Smooth muscle cell (in vitro differentiated cells): ENCODE measurements at regions not wholly inside any gene's neighbourhood (a gene's known extent, or its start where the extent isn't known, plus 50 kb on each side); places are given as distances from the start of the nearest gene placed in this dataset.

Experiments
- DNase-seq: peaks from one replicate; lab custom pipeline; 2025; ENCODE audit not compliant: unreplicated experiment; lab: John Stamatoyannopoulos, UW
- H2AFZ ChIP-seq: fragments of 200-600 bp; sonication (generic); 2 replicates; pipeline ENCODE4 v1.6.0; 2016; ENCODE audit warnings: antibody characterized with exemption, low read depth, mild to moderate bottlenecking
- H3F3A ChIP-seq: fragments of 200-600 bp; sonication (generic); 2 replicates; pipeline ENCODE4 v1.6.0; 2017; ENCODE audit warnings: antibody characterized with exemption, low read depth
- H3K27ac ChIP-seq: fragments of 200-600 bp; sonication (generic); 2 replicates; pipeline ENCODE4 v1.5.1; 2016; ENCODE audit warnings: low read depth, mild to moderate bottlenecking
- H3K27me3 ChIP-seq: fragments of 200-600 bp; sonication (generic); 2 replicates; pipeline ENCODE4 v1.6.1; 2016; ENCODE audit warnings: low read depth, mild to moderate bottlenecking
- H3K36me3 ChIP-seq: fragments of 200-600 bp; sonication (generic); 2 replicates; pipeline ENCODE4 v1.5.1; 2016; ENCODE audit warnings: low read depth
- H3K4me1 ChIP-seq: fragments of 200-600 bp; sonication (generic); 2 replicates; pipeline ENCODE4 v1.5.1; 2016; ENCODE audit warnings: low read depth
- H3K4me2 ChIP-seq: fragments of 200-600 bp; sonication (generic); 2 replicates; pipeline ENCODE4 v1.6.0; 2016; ENCODE audit warnings: mild to moderate bottlenecking
- H3K4me3 ChIP-seq: fragments of 200-600 bp; sonication (generic); 2 replicates; pipeline ENCODE4 v1.5.1; 2016; ENCODE audit warnings: mild to moderate bottlenecking
- H3K79me2 ChIP-seq: fragments of 200-600 bp; sonication (generic); 2 replicates; pipeline ENCODE4 v1.6.0; 2016; ENCODE audit warnings: low read depth, mild to moderate bottlenecking
- H3K9ac ChIP-seq: fragments of 200-600 bp; sonication (generic); 2 replicates; pipeline ENCODE4 v1.6.0; 2016; ENCODE audit warnings: low read depth
- H3K9me3 ChIP-seq: fragments of 200-600 bp; sonication (generic); replicated peaks from 2 replicates; pipeline ENCODE4 v1.5.1; 2016; ENCODE audit warnings: low read depth
- H4K20me1 ChIP-seq: fragments of 200-600 bp; sonication (generic); 2 replicates; pipeline ENCODE4 v1.6.0; 2016; ENCODE audit warnings: low read depth
- WGBS: methylation state at CpG from one replicate; pipeline ENCODE4 v1.1.7; 2016; ENCODE audit warnings: low lambda C conversion rate; 5-methylcytosine and 5-hydroxymethylcytosine counted together
- TF ChIP-seq, protein P1 (sequence below): fragments of 200-600 bp; sonication (generic); IDR thresholded peaks from 2 replicates; pipeline ENCODE4 v1.5.1; 2017; ENCODE audit warnings: borderline replicate concordance, mild to moderate bottlenecking, antibody characterized with exemption; ENCODE audit not compliant: insufficient read depth, poor library complexity, severe bottlenecking

DNA sequence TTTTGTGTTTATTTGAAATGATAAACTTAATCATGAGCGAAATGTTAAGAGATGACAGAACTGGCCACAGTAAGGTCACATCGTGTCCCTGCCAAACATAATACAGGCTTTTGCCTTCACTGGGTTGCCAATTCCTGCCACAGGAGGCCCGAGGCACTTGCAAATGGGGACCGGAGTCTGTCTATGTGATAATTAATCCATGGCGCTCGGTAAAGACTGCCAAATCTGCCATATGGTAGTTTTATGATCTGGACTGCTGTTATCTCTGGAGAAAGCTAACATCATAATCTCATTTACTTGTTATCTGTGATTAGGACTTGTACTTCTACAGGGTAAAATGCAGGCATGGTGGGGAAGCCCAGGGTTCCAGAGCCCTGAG, 170.5 kb upstream of the TSHZ2 start:
- H3K9me3 ChIP-seq, result no peaks in the 10 kb centered on the region
- no peaks in the 10 kb centered on the region for H3K36me3 ChIP-seq
- no peak overlapping the region for H2AFZ ChIP-seq
- H3K79me2 ChIP-seq, result no peaks in the 10 kb centered on the region
- no peak for DNase-seq
- no peaks in the 10 kb centered on the region for H3F3A ChIP-seq
- no peak overlapping the region for H3K27ac ChIP-seq
- no peak overlapping the region for H3K9ac ChIP-seq
- H4K20me1 ChIP-seq, result no peaks in the 10 kb centered on the region
- TF ChIP-seq, protein P1, sequence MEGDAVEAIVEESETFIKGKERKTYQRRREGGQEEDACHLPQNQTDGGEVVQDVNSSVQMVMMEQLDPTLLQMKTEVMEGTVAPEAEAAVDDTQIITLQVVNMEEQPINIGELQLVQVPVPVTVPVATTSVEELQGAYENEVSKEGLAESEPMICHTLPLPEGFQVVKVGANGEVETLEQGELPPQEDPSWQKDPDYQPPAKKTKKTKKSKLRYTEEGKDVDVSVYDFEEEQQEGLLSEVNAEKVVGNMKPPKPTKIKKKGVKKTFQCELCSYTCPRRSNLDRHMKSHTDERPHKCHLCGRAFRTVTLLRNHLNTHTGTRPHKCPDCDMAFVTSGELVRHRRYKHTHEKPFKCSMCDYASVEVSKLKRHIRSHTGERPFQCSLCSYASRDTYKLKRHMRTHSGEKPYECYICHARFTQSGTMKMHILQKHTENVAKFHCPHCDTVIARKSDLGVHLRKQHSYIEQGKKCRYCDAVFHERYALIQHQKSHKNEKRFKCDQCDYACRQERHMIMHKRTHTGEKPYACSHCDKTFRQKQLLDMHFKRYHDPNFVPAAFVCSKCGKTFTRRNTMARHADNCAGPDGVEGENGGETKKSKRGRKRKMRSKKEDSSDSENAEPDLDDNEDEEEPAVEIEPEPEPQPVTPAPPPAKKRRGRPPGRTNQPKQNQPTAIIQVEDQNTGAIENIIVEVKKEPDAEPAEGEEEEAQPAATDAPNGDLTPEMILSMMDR, result no peak
- H3K4me1 ChIP-seq, result no peaks in the 10 kb centered on the region
- H3K4me2 ChIP-seq, result no peak overlapping the region
- peaks cover 9% of the 10 kb centered on the region for H3K27me3 ChIP-seq
- 66% methylated on average over 6 of the region's 6 CpGs for WGBS
- no peak overlapping the region for H3K4me3 ChIP-seq

DNA sequence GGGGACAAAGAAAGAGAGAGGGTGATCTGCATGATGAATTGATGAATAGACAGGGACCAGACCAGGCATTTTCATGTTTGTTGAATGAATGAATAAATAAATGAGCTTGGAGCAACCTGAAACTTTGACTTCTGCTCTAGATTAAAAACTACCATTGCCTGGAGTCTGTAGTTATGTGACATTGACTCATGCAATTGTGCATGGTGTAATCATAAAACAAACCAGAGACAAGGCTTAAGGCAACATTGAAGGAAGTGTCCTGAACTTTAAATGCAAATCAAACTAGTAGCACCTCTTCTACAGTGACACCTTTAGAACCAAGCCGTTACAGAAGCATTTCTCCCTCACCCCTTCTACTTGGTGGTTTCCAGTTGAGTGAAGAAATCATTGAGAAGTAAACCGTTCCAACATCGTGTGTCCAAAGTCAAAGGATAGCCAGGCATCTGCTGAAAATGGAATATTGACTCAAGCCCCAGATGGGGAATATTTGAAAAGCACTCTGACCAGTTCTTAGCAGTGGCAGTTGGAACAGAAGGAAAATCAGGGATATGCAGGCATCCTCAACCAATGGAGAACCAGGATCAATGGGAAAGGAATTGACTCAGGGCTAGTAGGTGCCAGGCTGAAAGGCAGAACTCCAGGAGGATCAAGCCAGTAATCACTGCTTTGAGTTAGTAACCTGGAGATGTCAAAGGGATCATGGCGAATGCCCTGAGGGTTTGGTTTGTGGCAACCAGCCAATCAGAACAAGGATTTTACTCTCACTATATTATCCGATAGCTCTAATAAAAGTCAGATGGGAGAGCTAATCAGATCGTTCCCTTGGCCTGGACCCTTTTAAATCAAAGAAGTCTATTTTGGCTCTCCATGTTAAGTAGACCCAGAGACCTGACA, 171.2 kb upstream of the TSHZ2 start:
- no peak overlapping the region for H3K4me3 ChIP-seq
- no peak overlapping the region for H3K9ac ChIP-seq
- no peak overlapping the region for H3K27ac ChIP-seq
- no peaks in the 10 kb centered on the region for H3K9me3 ChIP-seq
- H3K36me3 ChIP-seq, result no peaks in the 10 kb centered on the region
- TF ChIP-seq, protein P1, result no peak
- H2AFZ ChIP-seq, result no peak overlapping the region
- peaks cover 13% of the 10 kb centered on the region for H3K27me3 ChIP-seq
- no peak overlapping the region for H3K4me2 ChIP-seq
- no peaks in the 10 kb centered on the region for H3K79me2 ChIP-seq
- DNase-seq, result no peak
- no peaks in the 10 kb centered on the region for H4K20me1 ChIP-seq
- WGBS, result 77% methylated on average over 6 of the region's 6 CpGs
- H3K4me1 ChIP-seq, result no peaks in the 10 kb centered on the region
- no peaks in the 10 kb centered on the region for H3F3A ChIP-seq

DNA sequence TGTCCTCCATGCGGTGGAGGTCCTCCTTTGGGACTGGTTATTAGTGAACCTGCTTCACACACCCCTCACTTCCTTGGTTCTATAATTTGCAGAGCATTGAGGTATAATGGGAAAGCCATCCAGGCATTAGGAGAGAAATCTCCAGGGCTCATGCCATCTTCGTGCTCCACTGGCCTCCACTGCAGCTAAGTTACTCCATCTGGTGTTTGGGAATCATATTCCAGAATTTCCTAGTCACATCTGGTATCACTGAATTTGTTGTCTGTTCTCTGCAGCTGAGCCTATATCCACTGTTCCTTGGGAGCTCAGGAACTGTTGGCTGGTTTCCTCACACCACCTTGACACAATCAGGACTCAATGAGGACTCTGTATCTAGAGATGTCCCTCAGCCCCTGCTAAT, 173.0 kb upstream of the TSHZ2 start:
- H3K9ac ChIP-seq, result no peak overlapping the region
- H3K36me3 ChIP-seq, result no peaks in the 10 kb centered on the region
- H3K9me3 ChIP-seq, result no peaks in the 10 kb centered on the region
- no peaks in the 10 kb centered on the region for H3K4me1 ChIP-seq
- H3K79me2 ChIP-seq, result no peaks in the 10 kb centered on the region
- TF ChIP-seq, protein P1, result no peak
- H3K27ac ChIP-seq, result no peak overlapping the region
- whole genome bisulfite sequencing, result 74% methylated on average over 2 of the region's 2 CpGs
- H2AFZ ChIP-seq, result no peak overlapping the region
- no peaks in the 10 kb centered on the region for H4K20me1 ChIP-seq
- no peaks in the 10 kb centered on the region for H3F3A ChIP-seq
- H3K4me3 ChIP-seq, result no peak overlapping the region
- peaks cover 21% of the 10 kb centered on the region for H3K27me3 ChIP-seq
- DNase-seq, result no peak
- no peak overlapping the region for H3K4me2 ChIP-seq

DNA sequence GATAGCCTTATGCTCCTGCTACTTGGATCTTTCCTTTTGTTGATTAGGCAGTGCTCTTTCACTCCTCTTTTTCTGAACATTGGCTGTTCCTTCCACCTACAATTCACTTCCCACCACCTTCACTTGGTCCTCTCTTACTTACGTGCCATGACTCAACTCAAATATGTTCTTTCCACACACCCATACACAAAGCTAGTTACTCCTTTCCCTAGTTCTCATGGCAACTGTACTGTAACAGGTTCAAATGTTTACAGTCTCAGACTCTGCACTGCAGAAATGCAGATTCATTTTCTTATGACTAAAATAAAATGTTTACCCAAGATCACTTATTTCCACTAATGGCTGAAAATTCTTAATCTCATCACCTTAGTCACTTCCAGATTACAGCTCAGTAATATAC, 174.0 kb upstream of the TSHZ2 start:
- no peaks in the 10 kb centered on the region for H3K9me3 ChIP-seq
- H3K79me2 ChIP-seq, result no peaks in the 10 kb centered on the region
- WGBS, result 80% methylated on average over 1 of the region's 1 CpG
- H3F3A ChIP-seq, result no peaks in the 10 kb centered on the region
- no peak overlapping the region for H3K4me2 ChIP-seq
- no peak overlapping the region for H3K27ac ChIP-seq
- no peak overlapping the region for H3K4me3 ChIP-seq
- TF ChIP-seq, protein P1, result no peak
- peaks cover 27% of the 10 kb centered on the region for H3K27me3 ChIP-seq
- H2AFZ ChIP-seq, result no peak overlapping the region
- no peaks in the 10 kb centered on the region for H4K20me1 ChIP-seq
- H3K4me1 ChIP-seq, result no peaks in the 10 kb centered on the region
- H3K9ac ChIP-seq, result no peak overlapping the region
- no peak for DNase-seq
- no peaks in the 10 kb centered on the region for H3K36me3 ChIP-seq
